Fibroblast of skin of back (primary cell): ENCODE measurements at regions not wholly inside any gene's neighbourhood (a gene's known extent, or its start where the extent isn't known, plus 50 kb on each side); places are given as distances from the start of the nearest gene placed in this dataset.

Experiments used
- DNase-seq: peaks from one replicate; pipeline ENCODE4 v3.0.0-alpha.2; 2013

GRCh38 chr2:220877897-220878296 is 694.2 kb downstream of the EPHA4 start:
- DNase-seq = no peak

- no peak for DNase-seq
These were observed 691.2 kb downstream of the EPHA4 start for GRCh38 chr2:220880623-220881596.

GRCh38 chr2:220882507-220882906 is 689.6 kb downstream of the EPHA4 start:
- DNase-seq = no peak

- DNase-seq = no peak
These were observed 686.5 kb downstream of the EPHA4 start for GRCh38 chr2:220885593-220885992.

GRCh38 chr2:220887271-220887870 is 684.7 kb downstream of the EPHA4 start:
- DNase-seq = peak; percentile 19

GRCh38 chr2:220887876-220888275 is 684.2 kb downstream of the EPHA4 start:
- no peak for DNase-seq

- no peak for DNase-seq
These were observed 681.2 kb downstream of the EPHA4 start for GRCh38 chr2:220890931-220891330.

- DNase-seq = peak; percentile 94
These were observed 680.7 kb downstream of the EPHA4 start for GRCh38 chr2:220891405-220891804.

GRCh38 chr2:220892018-220892634 is 680.0 kb downstream of the EPHA4 start:
- no peak for DNase-seq

GRCh38 chr2:220893411-220893810 is 678.7 kb downstream of the EPHA4 start:
- DNase-seq = no peak

GRCh38 chr2:220894069-220894468 is 678.0 kb downstream of the EPHA4 start:
- DNase-seq = no peak

- no peak for DNase-seq
These were observed 672.6 kb downstream of the EPHA4 start for GRCh38 chr2:220899492-220899891.

GRCh38 chr2:220904015-220904414 is 668.1 kb downstream of the EPHA4 start:
- DNase-seq = no peak

GRCh38 chr2:220913384-220913783 is 658.7 kb downstream of the EPHA4 start:
- DNase-seq = no peak

- no peak for DNase-seq
These were observed 656.9 kb downstream of the EPHA4 start for GRCh38 chr2:220915092-220915623.

- no peak for DNase-seq
These were observed 655.2 kb downstream of the EPHA4 start for GRCh38 chr2:220916931-220917330.

- no peak for DNase-seq
These were observed 641.6 kb downstream of the EPHA4 start for GRCh38 chr2:220930271-220931076.

GRCh38 chr2:220931491-220931890 is 640.6 kb downstream of the EPHA4 start:
- no peak for DNase-seq

GRCh38 chr2:220932041-220932440 is 640.1 kb downstream of the EPHA4 start:
- no peak for DNase-seq

- no peak for DNase-seq
These were observed 636.2 kb downstream of the EPHA4 start for GRCh38 chr2:220935789-220936321.

- no peak for DNase-seq
These were observed 635.4 kb downstream of the EPHA4 start for GRCh38 chr2:220936641-220937197.

- DNase-seq = no peak
These were observed 634.9 kb downstream of the EPHA4 start for GRCh38 chr2:220937245-220937644.
